Naive thymus-derived CD8-positive, alpha-beta T cell (primary cell): ENCODE measurements at regions not wholly inside any gene's neighbourhood (a gene's known extent, or its start where the extent isn't known, plus 50 kb on each side); places are given as distances from the start of the nearest gene placed in this dataset.

Experiments
- ATAC-seq, 2 donors: fragments of 150-1000 bp; cut with Tn5 transposase in 1 of 2; sonication (Bioruptor Pico), chemical (Tn5 transposase) in 1 of 2; 1 replicate in 1 of 2; 2 replicates in 1 of 2; pipeline ENCODE4 v1.10.0; 2021; ENCODE audit warnings: mild to moderate bottlenecking in 2 of 2, moderate library complexity in 2 of 2
- POLR2A ChIA-PET: fragments of 350-600 bp; sonication (Branson Sonifier 250); formaldehyde crosslinking; loops from one replicate; lab custom pipeline; 2021; ENCODE audit warnings: antibody characterized with exemption; lab: Charles Lee
- DNase-seq, 10 donors: peaks; one replicate each; pipeline versions ENCODE4 v3.0.0 to v3.0.0-alpha.2; 2020 to 2022
- H3K27ac Mint-ChIP-seq, 10 donors: one replicate each; pipeline ENCODE4 v1.8.0; 2020 to 2022; ENCODE audit warnings: mild to moderate bottlenecking in 10 of 10, mixed read lengths in 10 of 10, moderate library complexity in 4 of 10, inconsistent platforms in 1 of 10
- H3K27me3 Mint-ChIP-seq, 5 donors: one replicate each; pipeline ENCODE4 v1.8.0; 2021 to 2022; ENCODE audit warnings: mixed read lengths in 5 of 5
- H3K36me3 Mint-ChIP-seq, 3 donors: one replicate each; pipeline ENCODE4 v1.8.0; 2020 to 2022; ENCODE audit warnings: mixed read lengths in 3 of 3, mild to moderate bottlenecking in 2 of 3, inconsistent platforms in 1 of 3
- H3K4me1 Mint-ChIP-seq, 4 donors: one replicate each; pipeline ENCODE4 v1.8.0; 2021 to 2022; ENCODE audit warnings: mixed read lengths in 4 of 4
- H3K4me3 Mint-ChIP-seq, 10 donors: one replicate each; pipeline ENCODE4 v1.8.0; 2020 to 2022; ENCODE audit warnings: mild to moderate bottlenecking in 10 of 10, mixed read lengths in 10 of 10, moderate library complexity in 6 of 10, inconsistent platforms in 1 of 10
- H3K9me3 Mint-ChIP-seq, 9 donors: one replicate each; pipeline ENCODE4 v1.8.0; 2020 to 2022; ENCODE audit warnings: mixed read lengths in 9 of 9, mild to moderate bottlenecking in 3 of 9, inconsistent platforms in 1 of 9, moderate library complexity in 1 of 9

DNA sequence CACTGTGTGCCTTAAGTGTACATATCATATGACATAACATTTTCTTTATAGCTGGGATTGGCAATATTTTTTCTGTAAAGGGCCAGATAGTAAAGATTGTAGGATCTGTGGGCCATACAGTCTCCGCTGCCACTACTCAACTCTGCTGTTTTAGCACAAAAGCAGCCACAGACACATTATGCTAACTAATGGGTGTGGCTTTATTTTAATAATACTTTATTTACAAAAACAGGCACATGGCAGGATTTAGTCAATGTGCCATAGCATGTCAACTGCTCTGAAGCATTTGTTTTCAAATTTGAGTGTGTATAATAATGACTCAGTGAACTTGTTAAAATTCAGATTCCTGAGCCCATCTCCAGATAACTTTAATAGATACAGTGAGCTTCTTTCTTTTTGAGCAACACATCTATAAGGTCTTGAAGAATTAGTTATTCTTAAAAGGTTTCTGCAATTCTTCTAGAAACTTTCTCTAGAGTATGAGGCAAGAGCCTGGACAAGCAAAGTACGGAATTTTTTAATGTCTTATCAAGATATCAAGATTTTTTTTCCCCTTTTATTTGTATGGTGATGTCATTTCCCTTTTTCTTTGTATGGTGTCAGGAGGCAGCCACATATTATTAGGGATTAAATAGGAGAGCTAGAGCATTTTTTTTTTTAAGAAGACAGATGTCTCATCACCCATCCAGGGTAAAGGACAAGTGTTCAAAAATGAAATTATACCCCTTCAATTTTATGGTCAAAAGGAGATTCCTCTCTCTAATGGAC, 518.3 kb downstream of the DHX35 start:
- DNase-seq: no peak
- H3K4me3 Mint-ChIP-seq: no peak overlapping the region
- H3K27ac Mint-ChIP-seq: no peak overlapping the region
- H3K9me3 Mint-ChIP-seq: peaks cover 0 to under 1% (median 0%) of the 10 kb centered on the region in 9 donors
- H3K36me3 Mint-ChIP-seq: no peaks in the 10 kb centered on the region
- POLR2A ChIA-PET: no interaction called here
- H3K4me1 Mint-ChIP-seq: no peaks in the 10 kb centered on the region
- ATAC-seq: no peak
- H3K27me3 Mint-ChIP-seq: peaks cover 0 to 4% (median 0%) of the 10 kb centered on the region in 5 donors

- no peaks in the 10 kb centered on the region for H3K4me1 Mint-ChIP-seq
- ATAC-seq (no peak), DNase-seq (no peak)
- H3K27me3 Mint-ChIP-seq: peaks cover 0 to 4% (median 0%) of the 10 kb centered on the region in 5 donors
- H3K4me3 Mint-ChIP-seq: no peak overlapping the region
- H3K9me3 Mint-ChIP-seq: peaks cover 0 to 2% (median 0%) of the 10 kb centered on the region in 9 donors
- no peaks in the 10 kb centered on the region for H3K36me3 Mint-ChIP-seq
- no peak overlapping the region for H3K27ac Mint-ChIP-seq
- POLR2A ChIA-PET: no interaction called here
These were observed 517.2 kb downstream of the DHX35 start for GRCh38 chr20:39479196-39479810.

DNA sequence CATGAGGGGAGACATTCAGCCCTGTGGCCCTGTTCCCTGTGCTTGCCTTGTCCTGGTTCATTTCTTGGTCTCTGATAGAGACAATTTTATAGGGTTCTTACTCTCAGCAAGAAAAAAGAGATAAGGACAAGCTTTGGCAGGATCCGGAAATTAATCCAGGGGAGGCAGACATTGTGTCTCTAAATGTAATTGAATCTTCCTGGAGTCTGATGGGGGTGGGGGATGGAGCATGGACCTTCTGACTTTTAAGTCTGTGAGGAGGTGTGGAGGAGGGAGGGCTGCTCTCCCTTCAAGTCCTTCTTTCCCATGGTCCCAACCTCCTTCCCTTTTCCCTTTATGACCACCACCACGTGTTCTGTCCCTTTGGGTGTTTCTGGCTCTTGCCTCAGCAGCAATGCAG, 512.7 kb downstream of the DHX35 start:
- ATAC-seq (no peak), DNase-seq (no peak)
- H3K27ac Mint-ChIP-seq: no peak overlapping the region
- POLR2A ChIA-PET: no interaction called here
- no peaks in the 10 kb centered on the region for H3K4me1 Mint-ChIP-seq
- H3K4me3 Mint-ChIP-seq: no peak overlapping the region
- H3K27me3 Mint-ChIP-seq: peaks cover 0 to 2% (median 0%) of the 10 kb centered on the region in 5 donors
- peaks cover 0 to 6% (median 0%) of the 10 kb centered on the region in 3 donors for H3K36me3 Mint-ChIP-seq
- H3K9me3 Mint-ChIP-seq: peaks cover 0 to 14% (median 0%) of the 10 kb centered on the region in 9 donors

DNA sequence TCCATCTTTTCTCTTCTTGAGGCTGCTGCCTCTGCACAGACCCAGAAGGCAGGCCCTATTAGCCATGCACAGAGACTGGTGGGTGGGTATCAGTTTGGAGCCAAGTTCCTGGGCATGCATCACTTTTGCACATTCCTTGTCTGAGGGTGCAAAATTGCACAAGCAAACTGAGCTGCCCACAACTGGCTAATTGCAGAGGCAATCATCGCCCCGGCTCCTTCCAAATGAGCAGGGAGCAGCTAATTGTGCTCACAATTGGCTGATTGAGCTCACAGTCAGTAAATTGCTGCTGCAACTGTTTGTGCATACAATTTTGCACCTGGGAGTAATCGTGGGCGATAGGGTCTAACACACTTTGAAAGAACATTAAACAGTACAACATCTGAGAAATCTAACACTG, 511.4 kb downstream of the DHX35 start:
- Mint-ChIP-seq H3K27ac (no peak overlapping the region), H3K27me3 (peaks cover 0 to 2% (median 0%) of the 10 kb centered on the region in 5 donors), H3K4me3 (no peak overlapping the region), H3K9me3 (peaks cover 0 to 14% (median 0%) of the 10 kb centered on the region in 9 donors), H3K4me1 (no peaks in the 10 kb centered on the region), H3K36me3 (peaks cover 0 to 6% (median 0%) of the 10 kb centered on the region in 3 donors)
- ATAC-seq: no peak
- POLR2A ChIA-PET: no interaction called here
- no peak for DNase-seq

DNA sequence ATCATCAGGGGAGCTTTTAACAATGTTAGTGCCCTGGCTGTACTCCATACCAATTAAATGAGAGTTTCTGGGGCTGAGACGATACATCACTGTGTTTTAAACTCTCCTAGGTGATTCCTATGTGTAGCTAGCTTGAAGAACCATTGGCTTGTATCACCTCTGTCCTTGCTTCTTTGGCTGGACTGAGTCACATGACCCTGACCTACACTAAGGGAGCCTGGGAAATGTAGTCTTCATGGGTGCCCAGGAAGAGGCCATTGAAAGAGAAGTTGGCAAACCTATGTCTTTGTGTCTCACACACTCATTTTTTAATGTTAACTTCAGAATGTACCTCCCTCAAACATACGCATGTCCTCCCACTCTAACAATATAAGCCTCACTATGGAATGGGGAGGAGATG, 506.6 kb downstream of the DHX35 start:
- Mint-ChIP-seq H3K27ac (no peak overlapping the region), H3K4me3 (no peak overlapping the region), H3K36me3 (peaks cover 0 to 6% (median 0%) of the 10 kb centered on the region in 3 donors), H3K9me3 (peaks cover 0 to 14% (median under 1%) of the 10 kb centered on the region in 9 donors), H3K27me3 (peaks cover 0 to 8% (median 2%) of the 10 kb centered on the region in 5 donors), H3K4me1 (no peaks in the 10 kb centered on the region)
- DNase-seq: no peak
- POLR2A ChIA-PET: no interaction called here
- ATAC-seq: no peak

DNA sequence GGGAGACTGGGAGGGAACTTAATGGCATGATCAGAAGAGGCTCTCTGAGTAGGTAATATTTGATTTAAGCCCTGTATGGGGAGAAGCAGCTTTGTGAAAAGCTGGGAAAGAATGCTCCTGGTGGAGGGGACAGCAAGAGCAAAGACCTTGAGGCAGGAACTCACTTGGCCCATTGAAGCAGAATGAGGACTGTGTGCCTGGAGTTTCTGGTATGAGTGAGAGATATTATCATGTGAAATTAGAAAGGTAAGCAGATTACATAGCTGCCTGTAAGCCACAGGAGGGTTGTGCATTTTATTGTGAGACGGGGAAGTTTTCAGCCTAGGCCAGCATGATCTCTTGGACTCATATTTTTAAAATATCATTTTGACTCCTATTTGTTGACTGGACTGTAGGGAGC, 502.1 kb downstream of the DHX35 start:
- Mint-ChIP-seq H3K27me3 (peaks cover 0 to 17% (median 10%) of the 10 kb centered on the region in 5 donors), H3K4me1 (no peaks in the 10 kb centered on the region), H3K9me3 (peaks cover 0 to 10% (median 0%) of the 10 kb centered on the region in 9 donors), H3K27ac (no peak overlapping the region), H3K4me3 (no peak overlapping the region), H3K36me3 (no peaks in the 10 kb centered on the region)
- no peak for DNase-seq
- POLR2A ChIA-PET: no interaction called here
- no peak for ATAC-seq

DNA sequence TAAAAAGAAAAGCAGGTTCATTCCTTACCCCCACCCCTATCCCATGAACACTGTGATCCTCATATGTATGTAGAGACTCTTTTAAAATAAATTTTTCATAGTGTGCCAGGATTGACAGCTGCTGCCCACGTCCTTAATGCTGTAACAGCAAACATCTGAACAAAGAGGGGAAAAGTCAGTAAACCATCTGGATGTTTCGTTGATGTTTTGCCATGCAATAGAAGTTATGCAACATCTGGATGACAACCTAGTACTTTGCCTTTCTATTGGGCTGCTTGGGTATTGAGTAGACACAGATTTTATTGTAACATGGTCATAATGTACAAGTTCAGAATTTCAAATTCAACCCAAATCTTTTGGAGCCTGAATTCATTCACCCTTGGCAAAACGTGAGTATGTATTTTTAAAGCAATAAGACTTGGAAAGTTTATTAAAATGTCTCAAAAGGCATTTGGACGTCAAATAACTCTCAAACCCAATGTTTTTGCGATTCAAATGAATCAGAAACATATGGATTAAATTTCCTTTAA, 500.3 kb downstream of the DHX35 start:
- peaks cover 0 to 26% (median 0%) of the 10 kb centered on the region in 9 donors for H3K9me3 Mint-ChIP-seq
- no peak for DNase-seq
- H3K4me3 Mint-ChIP-seq: no peak overlapping the region
- H3K27ac Mint-ChIP-seq: no peak overlapping the region
- no peaks in the 10 kb centered on the region for H3K36me3 Mint-ChIP-seq
- ATAC-seq: no peak
- peaks cover 0 to 35% (median 15%) of the 10 kb centered on the region in 5 donors for H3K27me3 Mint-ChIP-seq
- H3K4me1 Mint-ChIP-seq: no peaks in the 10 kb centered on the region
- POLR2A ChIA-PET: no interaction called here

GRCh38 chr20:39458452-39458851, 496.3 kb downstream of the DHX35 start:
- DNase-seq (no peak), ATAC-seq (no peak)
- H3K27me3 Mint-ChIP-seq: peaks cover 2 to 58% (median 26%) of the 10 kb centered on the region in 5 donors
- no peak overlapping the region for H3K4me3 Mint-ChIP-seq
- no peak overlapping the region for H3K27ac Mint-ChIP-seq
- H3K36me3 Mint-ChIP-seq: no peaks in the 10 kb centered on the region
- peaks cover 0 to 16% (median 0%) of the 10 kb centered on the region in 9 donors for H3K9me3 Mint-ChIP-seq
- POLR2A ChIA-PET: no interaction called here
- no peaks in the 10 kb centered on the region for H3K4me1 Mint-ChIP-seq

- POLR2A ChIA-PET: no interaction called here
- no peak for ATAC-seq
- H3K4me1 Mint-ChIP-seq: no peaks in the 10 kb centered on the region
These were observed 491.7 kb downstream of the DHX35 start for GRCh38 chr20:39453890-39454289.

DNA sequence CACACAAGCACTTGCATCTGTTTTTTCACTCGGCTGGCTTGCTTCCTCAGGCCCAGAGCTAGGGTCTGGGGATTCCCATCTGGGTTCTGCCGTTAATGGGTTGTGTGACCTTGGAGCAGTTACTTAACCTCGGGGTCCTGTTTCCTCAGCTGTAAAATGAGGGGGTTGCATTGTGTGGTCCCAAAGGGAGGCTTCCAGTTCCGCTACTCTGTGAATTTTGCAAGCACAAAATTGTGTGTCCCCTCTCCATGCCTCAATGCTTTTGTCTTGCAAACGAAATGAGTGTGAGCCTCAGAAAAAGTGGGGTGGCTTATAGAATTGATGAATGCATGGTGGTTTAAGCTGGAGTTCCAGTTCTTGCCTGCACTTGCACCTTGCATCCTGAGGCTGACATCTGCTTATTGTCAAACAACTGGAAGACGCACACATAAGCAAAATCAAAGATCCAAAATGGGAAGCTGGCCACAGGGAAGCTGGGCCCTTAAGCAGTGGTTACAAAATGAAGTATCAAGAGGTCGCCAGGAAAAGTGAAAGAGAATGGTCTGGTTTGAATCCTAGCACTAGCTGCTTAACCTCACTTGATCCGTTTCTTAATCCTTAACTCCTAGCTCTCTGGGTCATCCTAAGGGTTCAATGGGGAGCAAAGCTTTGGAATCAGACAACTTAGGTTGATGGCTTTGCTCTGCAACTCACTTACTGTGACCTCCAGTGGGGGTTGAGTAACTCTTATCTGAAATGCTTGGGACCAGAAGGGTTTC, 490.6 kb downstream of the DHX35 start:
- no peaks in the 10 kb centered on the region for H3K36me3 Mint-ChIP-seq
- H3K9me3 Mint-ChIP-seq: peaks cover 0 to 15% (median 0%) of the 10 kb centered on the region in 9 donors
- no peak for DNase-seq
- H3K4me3 Mint-ChIP-seq: no peak overlapping the region
- peaks cover 4 to 32% (median 13%) of the 10 kb centered on the region in 5 donors for H3K27me3 Mint-ChIP-seq
- H3K27ac Mint-ChIP-seq: peak overlapping the region in 2 of 10 donors; percentile 32 to 46
- ATAC-seq: no peak
- POLR2A ChIA-PET: no interaction called here
- no peaks in the 10 kb centered on the region for H3K4me1 Mint-ChIP-seq

More at GRCh38 chr20:39453890-39454289, 491.7 kb downstream of the DHX35 start:
- Mint-ChIP-seq H3K36me3 (no peaks in the 10 kb centered on the region), H3K4me3 (no peak overlapping the region), H3K27ac (no peak overlapping the region), H3K9me3 (peaks cover 0 to 25% (median 0%) of the 10 kb centered on the region in 9 donors), H3K27me3 (peaks cover 2 to 43% (median 21%) of the 10 kb centered on the region in 5 donors)
- no peak for DNase-seq

DNA sequence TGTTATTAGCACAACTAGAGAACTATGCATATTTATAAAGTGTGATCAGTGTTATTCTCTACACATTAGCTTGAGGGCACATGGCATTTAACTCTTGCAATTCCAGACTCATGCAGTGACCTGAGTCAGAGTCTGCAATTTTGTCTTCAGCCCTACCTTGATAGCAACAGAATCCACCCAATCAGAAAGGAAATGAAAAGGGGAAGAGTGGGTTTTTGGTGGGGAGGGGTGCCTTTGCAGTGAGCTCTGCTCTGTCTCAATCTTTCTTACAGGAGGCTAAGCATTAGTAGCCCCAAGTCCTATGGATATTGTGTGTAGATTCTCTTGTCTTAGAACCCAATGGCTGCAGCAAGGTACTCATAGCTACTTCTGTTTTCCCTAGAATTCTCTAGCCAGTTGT, 489.2 kb downstream of the DHX35 start:
- POLR2A ChIA-PET: no interaction called here
- DNase-seq: no peak
- Mint-ChIP-seq H3K36me3 (no peaks in the 10 kb centered on the region), H3K4me3 (no peak overlapping the region), H3K9me3 (peaks cover 0 to 22% (median 1%) of the 10 kb centered on the region in 9 donors), H3K27ac (no peak overlapping the region), H3K27me3 (peaks cover 2 to 26% (median 13%) of the 10 kb centered on the region in 5 donors), H3K4me1 (no peaks in the 10 kb centered on the region)
- ATAC-seq: no peak

- Mint-ChIP-seq H3K4me3 (no peak overlapping the region), H3K27me3 (peaks cover 0 to 13% (median 2%) of the 10 kb centered on the region in 5 donors), H3K9me3 (peaks cover 0 to 25% (median 2%) of the 10 kb centered on the region in 9 donors), H3K36me3 (no peaks in the 10 kb centered on the region), H3K4me1 (no peaks in the 10 kb centered on the region), H3K27ac (no peak overlapping the region)
- DNase-seq (no peak), ATAC-seq (no peak)
- POLR2A ChIA-PET: no interaction called here
These were observed 484.3 kb downstream of the DHX35 start for GRCh38 chr20:39446397-39446796.
